SU-DHL-6 (cell line): ENCODE measurements at regions not wholly inside any gene's neighbourhood (a gene's known extent, or its start where the extent isn't known, plus 50 kb on each side); places are given as distances from the start of the nearest gene placed in this dataset.

ENCODE experiments used
- H2AFZ ChIP-seq: fragments of 200-600 bp; sonication (generic); 2 replicates; pipeline ENCODE4 v1.6.1; 2014; ENCODE audit warnings: low read depth, mild to moderate bottlenecking, moderate library complexity, mixed read lengths, antibody characterized with exemption, low read length; ENCODE audit not compliant: severe bottlenecking
- H3F3A ChIP-seq: fragments of 200-600 bp; shearing (Covaris generic); 2 replicates; pipeline ENCODE4 v1.6.0; 2016; ENCODE audit warnings: antibody characterized with exemption, mild to moderate bottlenecking; ENCODE audit not compliant: insufficient read depth
- H3K27ac ChIP-seq: fragments of 200-600 bp; sonication (generic); 2 replicates; pipeline ENCODE4 v1.5.1; 2016; ENCODE audit warnings: low read depth, mild to moderate bottlenecking, low read length, moderate library complexity, mixed read lengths
- H3K27me3 ChIP-seq: fragments of 200-600 bp; sonication (generic), shearing (Covaris generic); 2 replicates; pipeline ENCODE4 v1.6.0; 2014; ENCODE audit warnings: mild to moderate bottlenecking, low read length
- H3K36me3 ChIP-seq: fragments of 200-600 bp; sonication (generic); 2 replicates; pipeline ENCODE4 v1.6.1; 2014; ENCODE audit warnings: mild to moderate bottlenecking, low read length, mixed read lengths
- H3K4me2 ChIP-seq: fragments of 300-600, 200-600 bp; shearing (Covaris generic), sonication (generic); 2 replicates; pipeline ENCODE4 v1.6.0; 2014; ENCODE audit warnings: low read length, low read depth, mild to moderate bottlenecking; ENCODE audit not compliant: poor library complexity, severe bottlenecking
- H3K4me3 ChIP-seq: fragments of 200-600 bp; sonication (generic); 2 replicates; pipeline ENCODE4 v1.5.1; 2014; ENCODE audit warnings: antibody characterized with exemption, low read length, mild to moderate bottlenecking, mixed read lengths; ENCODE audit not compliant: insufficient read depth, poor library complexity, severe bottlenecking
- H3K79me2 ChIP-seq: fragments of 200-600 bp; sonication (generic); 2 replicates; pipeline ENCODE4 v1.6.1; 2014; ENCODE audit warnings: mild to moderate bottlenecking, low read length, moderate library complexity; ENCODE audit not compliant: insufficient read depth
- H3K9ac ChIP-seq: fragments of 200-600 bp; sonication (generic); 2 replicates; pipeline ENCODE4 v1.7.0; 2014; ENCODE audit warnings: mild to moderate bottlenecking, low read length
- H3K9me2 ChIP-seq: fragments of 200-600 bp; sonication (generic); replicated peaks from 2 replicates; pipeline ENCODE4 v1.6.1; 2014; ENCODE audit warnings: low read length; ENCODE audit not compliant: insufficient read depth
- H3K9me3 ChIP-seq: fragments of 200-600 bp; sonication (generic); 2 replicates; pipeline ENCODE4 v1.6.1; 2014; ENCODE audit warnings: low read length, mixed read lengths; ENCODE audit not compliant: insufficient read depth
- H4K20me1 ChIP-seq: fragments of 200-600 bp; sonication (generic); 2 replicates; pipeline ENCODE4 v1.6.1; 2014; ENCODE audit warnings: low read depth, mild to moderate bottlenecking, antibody characterized with exemption, low read length, moderate library complexity, mixed read lengths
- EZH2phosphoT487 ChIP-seq: fragments of 200-600 bp; sonication (generic), shearing (Covaris generic); conservative IDR thresholded peaks from 2 replicates; pipeline ENCODE4 v1.6.1; 2018; ENCODE audit warnings: mild to moderate bottlenecking, antibody characterized with exemption, low read length, moderate library complexity, mixed read lengths
- TF ChIP-seq, protein P1 (sequence below): fragments of 200-600 bp; sonication (generic); IDR thresholded peaks from one replicate; pipeline ENCODE4 v1.5.1; 2017; ENCODE audit warnings: antibody characterized with exemption, mild to moderate bottlenecking, low read length, moderate library complexity; ENCODE audit not compliant: insufficient read depth, poor library complexity, severe bottlenecking

DNA sequence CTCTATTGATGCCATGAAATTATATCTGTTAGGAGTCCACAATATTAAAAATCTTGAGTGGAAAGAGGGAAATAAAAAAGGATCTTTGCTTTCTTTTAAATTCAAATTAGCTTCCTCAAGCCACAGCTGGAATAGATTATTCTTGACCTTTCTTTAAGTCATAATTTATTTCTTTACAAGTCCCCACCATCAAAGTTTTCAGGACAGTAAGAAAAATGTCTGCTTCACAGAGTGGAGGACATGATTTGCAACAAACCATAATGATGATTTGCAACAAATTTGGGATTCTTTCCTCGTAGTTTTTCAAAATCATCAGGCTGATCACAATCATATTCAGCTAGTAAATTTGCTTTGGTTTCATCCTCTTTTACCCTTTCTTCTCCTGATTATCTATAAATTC is 301.8 kb upstream of the NRIP1 start:
- Histone ChIP-seq H2AFZ (no peak overlapping the region), H3K27me3 (no peaks in the 10 kb centered on the region), H4K20me1 (no peaks in the 10 kb centered on the region), H3K27ac (no peak overlapping the region), H3K9me2 (no peaks in the 10 kb centered on the region), H3K4me2 (no peak overlapping the region), H3K9me3 (no peaks in the 10 kb centered on the region), H3F3A (no peaks in the 10 kb centered on the region), H3K36me3 (no peaks in the 10 kb centered on the region), H3K9ac (no peak overlapping the region), H3K4me3 (no peak overlapping the region), H3K79me2 (no peaks in the 10 kb centered on the region)
- TF ChIP-seq, protein P1, sequence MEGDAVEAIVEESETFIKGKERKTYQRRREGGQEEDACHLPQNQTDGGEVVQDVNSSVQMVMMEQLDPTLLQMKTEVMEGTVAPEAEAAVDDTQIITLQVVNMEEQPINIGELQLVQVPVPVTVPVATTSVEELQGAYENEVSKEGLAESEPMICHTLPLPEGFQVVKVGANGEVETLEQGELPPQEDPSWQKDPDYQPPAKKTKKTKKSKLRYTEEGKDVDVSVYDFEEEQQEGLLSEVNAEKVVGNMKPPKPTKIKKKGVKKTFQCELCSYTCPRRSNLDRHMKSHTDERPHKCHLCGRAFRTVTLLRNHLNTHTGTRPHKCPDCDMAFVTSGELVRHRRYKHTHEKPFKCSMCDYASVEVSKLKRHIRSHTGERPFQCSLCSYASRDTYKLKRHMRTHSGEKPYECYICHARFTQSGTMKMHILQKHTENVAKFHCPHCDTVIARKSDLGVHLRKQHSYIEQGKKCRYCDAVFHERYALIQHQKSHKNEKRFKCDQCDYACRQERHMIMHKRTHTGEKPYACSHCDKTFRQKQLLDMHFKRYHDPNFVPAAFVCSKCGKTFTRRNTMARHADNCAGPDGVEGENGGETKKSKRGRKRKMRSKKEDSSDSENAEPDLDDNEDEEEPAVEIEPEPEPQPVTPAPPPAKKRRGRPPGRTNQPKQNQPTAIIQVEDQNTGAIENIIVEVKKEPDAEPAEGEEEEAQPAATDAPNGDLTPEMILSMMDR, result no peak
- TF ChIP-seq EZH2phosphoT487, result no peak

DNA sequence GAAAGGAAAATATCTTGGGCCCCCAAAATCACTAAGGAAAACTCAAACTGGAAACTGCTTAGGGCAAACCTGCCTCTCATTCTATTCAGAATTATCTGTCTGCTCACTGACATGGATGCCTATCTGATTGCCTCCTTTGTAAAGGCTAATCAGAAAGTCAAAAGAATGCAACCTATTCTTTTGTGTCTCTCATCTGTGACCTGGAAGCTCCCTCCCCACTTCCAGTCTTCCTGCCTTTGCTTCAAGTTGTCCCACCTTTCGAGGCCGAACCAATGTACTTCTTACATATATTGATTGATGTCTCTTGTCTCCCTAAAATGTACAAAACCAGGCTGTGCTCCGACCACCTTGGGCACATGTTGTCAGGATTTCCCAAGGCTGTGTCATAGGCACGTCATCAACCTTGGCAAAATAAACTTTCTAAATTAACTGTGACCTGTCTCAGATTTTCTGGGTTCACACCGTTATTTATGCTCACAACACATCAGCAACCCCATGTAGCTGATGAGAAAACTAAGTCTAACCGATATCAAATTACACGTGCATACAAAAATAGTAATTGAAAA is 302.3 kb upstream of the NRIP1 start:
- Histone ChIP-seq H3K36me3 (no peaks in the 10 kb centered on the region), H4K20me1 (no peaks in the 10 kb centered on the region), H3K9me3 (no peaks in the 10 kb centered on the region), H3K27ac (no peak overlapping the region), H3K27me3 (no peaks in the 10 kb centered on the region), H3K4me2 (no peak overlapping the region), H3K79me2 (no peaks in the 10 kb centered on the region), H3K9ac (no peak overlapping the region), H3K4me3 (no peak overlapping the region), H3K9me2 (no peaks in the 10 kb centered on the region), H3F3A (no peaks in the 10 kb centered on the region), H2AFZ (no peak overlapping the region)
- TF ChIP-seq, protein P1, result no peak
- no peak for TF ChIP-seq EZH2phosphoT487

DNA sequence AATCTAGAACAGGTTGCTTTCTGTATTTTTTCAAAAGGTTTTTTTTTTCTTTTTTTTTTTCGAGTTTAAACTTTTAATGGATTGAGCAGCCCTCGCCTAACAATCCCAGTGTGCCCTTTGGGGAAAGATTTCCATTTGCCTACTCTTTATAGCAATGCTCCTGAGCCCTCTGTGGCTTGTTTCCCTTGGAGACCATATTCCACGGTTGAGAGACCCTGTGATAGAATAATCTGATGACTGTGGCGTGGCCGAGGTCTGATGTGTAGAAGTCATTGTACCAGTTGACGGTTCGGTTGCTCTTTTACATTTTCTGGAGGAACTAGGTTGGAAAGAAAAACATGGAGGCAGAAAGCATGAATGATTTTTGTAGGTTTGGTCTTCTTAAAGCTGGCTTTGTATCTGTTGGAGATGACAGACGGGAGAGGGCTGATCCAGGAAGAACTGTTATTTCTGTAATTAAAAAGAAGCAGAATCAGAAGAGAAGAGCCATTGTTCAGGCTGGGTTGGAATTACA is 305.7 kb upstream of the NRIP1 start:
- Histone ChIP-seq H2AFZ (no peak overlapping the region), H3K9me3 (no peaks in the 10 kb centered on the region), H3K9me2 (no peaks in the 10 kb centered on the region), H3K79me2 (no peaks in the 10 kb centered on the region), H4K20me1 (no peaks in the 10 kb centered on the region), H3K4me3 (no peak overlapping the region), H3K27ac (no peak overlapping the region), H3F3A (no peaks in the 10 kb centered on the region), H3K9ac (no peak overlapping the region), H3K4me2 (no peak overlapping the region), H3K36me3 (no peaks in the 10 kb centered on the region), H3K27me3 (no peaks in the 10 kb centered on the region)
- TF ChIP-seq, protein P1, result no peak
- TF ChIP-seq EZH2phosphoT487, result no peak
